HepG2 (cell line): ENCODE measurements at regions not wholly inside any gene's neighbourhood (a gene's known extent, or its start where the extent isn't known, plus 50 kb on each side); places are given as distances from the start of the nearest gene placed in this dataset.

Experiments used
- AKNA ChIP-seq: sonication (generic); formaldehyde crosslinking; IDR thresholded peaks from 2 replicates; pipeline ENCODE4 v1.4.0; 2020; ENCODE audit warnings: missing genetic modification reagents, borderline replicate concordance
- POGK ChIP-seq: sonication (generic); formaldehyde crosslinking; conservative IDR thresholded peaks from 2 replicates; pipeline ENCODE4 v1.8.0; 2022; ENCODE audit warnings: mild to moderate bottlenecking, moderate library complexity, missing genetic modification reagents
- REST ChIP-seq, 2 experiments: IDR thresholded peaks; 2 replicates each; pipeline ENCODE4 v1.6.1; 2011 to 2012; ENCODE audit warnings: low read length in 2 of 2, borderline replicate concordance in 1 of 2, low read depth in 1 of 2, mild to moderate bottlenecking in 1 of 2, moderate library complexity in 1 of 2
- SIN3A ChIP-seq: IDR thresholded peaks from 2 replicates; pipeline ENCODE4 v1.6.1; 2011; ENCODE audit warnings: low read depth, mild to moderate bottlenecking, control low read depth, low read length, borderline replicate concordance
- ZC3H4 ChIP-seq: sonication (generic); formaldehyde crosslinking; IDR thresholded peaks from 2 replicates; pipeline ENCODE4 v1.4.0; 2020; ENCODE audit warnings: missing genetic modification reagents, borderline replicate concordance

- TF ChIP-seq REST (IDR thresholded peaks at IDR 0.05; ENCODE audit: borderline replicate concordance in 1 of 2, low read depth in 1 of 2, low read length in 2 of 2) (no peak), SIN3A (no peak), AKNA (CRISPR knock-in tag) (no peak), ZC3H4 (no peak), POGK (CRISPR knock-in tag) (no peak)
Observed at GRCh38 chr3:59654480-59655417, 604.9 kb upstream of the CFAP20DC start.
